H1 (cell line): ENCODE measurements at regions not wholly inside any gene's neighbourhood (a gene's known extent, or its start where the extent isn't known, plus 50 kb on each side); places are given as distances from the start of the nearest gene placed in this dataset.

ENCODE experiments used
- CTCF ChIA-PET: fragments of 300-600 bp; sonication (Branson Sonifier 250); formaldehyde crosslinking; loops from one replicate; lab custom pipeline; 2021; ENCODE audit not compliant: partially characterized antibody; lab: Charles Lee
- POLR2A ChIA-PET: fragments of 300-600 bp; sonication (Branson Sonifier 250); formaldehyde crosslinking; loops from one replicate; lab custom pipeline; 2021; ENCODE audit warnings: inconsistent platforms; ENCODE audit not compliant: partially characterized antibody; lab: Charles Lee
- DNase-seq, 2 experiments: peaks; one replicate each; pipeline versions ENCODE4 v3.0.0 to v3.0.0-alpha.2; 2010 to 2022; ENCODE audit warnings: low spot score in 2 of 2, low read depth in 1 of 2, mixed read lengths in 1 of 2
- FAIRE-seq: peaks from 2 replicates; lab custom pipeline; 2011; peaks lifted over from hg19 to GRCh38; lab: Jason Lieb, UNC
- H2AFZ ChIP-seq: 2 replicates; pipeline ENCODE4 v1.8.1; 2012; ENCODE audit warnings: low read length, inconsistent platforms
- H2AK5ac ChIP-seq: 2 replicates; pipeline ENCODE4 v1.6.1; 2013; ENCODE audit warnings: low read depth, low read length
- H2BK120ac ChIP-seq: replicated peaks from 2 replicates; pipeline ENCODE3; 2013; ENCODE audit warnings: low read depth, low read length, inconsistent platforms
- H2BK12ac ChIP-seq: 2 replicates; pipeline ENCODE4 v1.6.1; 2013; ENCODE audit warnings: low read depth, low read length
- H2BK15ac ChIP-seq: 2 replicates; pipeline ENCODE4 v1.6.1; 2013; ENCODE audit warnings: low read length
- H2BK20ac ChIP-seq: 2 replicates; pipeline ENCODE4 v1.6.1; 2013; ENCODE audit warnings: low read length
- H2BK5ac ChIP-seq: 2 replicates; pipeline ENCODE4 v1.6.1; 2013; ENCODE audit warnings: low read depth, low read length
- H3K14ac ChIP-seq: 2 replicates; pipeline ENCODE4 v1.6.1; 2013; ENCODE audit warnings: inconsistent platforms; ENCODE audit not compliant: insufficient read length
- H3K18ac ChIP-seq: 2 replicates; pipeline ENCODE4 v1.6.1; 2013; ENCODE audit warnings: low read length; ENCODE audit errors: extremely low read depth
- H3K23ac ChIP-seq: 2 replicates; pipeline ENCODE4 v1.6.1; 2013; ENCODE audit warnings: inconsistent platforms; ENCODE audit not compliant: insufficient read length
- H3K23me2 ChIP-seq: 2 replicates; pipeline ENCODE4 v1.6.1; 2013; ENCODE audit warnings: low read depth, low read length
- H3K27ac ChIP-seq: 2 replicates; pipeline ENCODE4 v1.6.1; 2011; ENCODE audit warnings: low read depth, low read length, inconsistent platforms
- H3K27me3 ChIP-seq, 4 experiments: replicated peaks in 1 of 4; 1 replicate in 1 of 4; 2 replicates in 3 of 4; pipeline versions ENCODE4 v1.6.1 to v1.8.1; 2011 to 2013; ENCODE audit warnings: low read length in 3 of 4, mild to moderate bottlenecking in 3 of 4, inconsistent platforms in 2 of 4, mixed read lengths in 2 of 4, moderate library complexity in 1 of 4; ENCODE audit not compliant: control insufficient read depth in 3 of 4, insufficient read depth in 3 of 4; ENCODE audit errors: extremely low read depth in 1 of 4
- H3K36me3 ChIP-seq, 4 experiments: 2 replicates each; pipeline versions ENCODE4 v1.6.1 to v1.8.1; 2011 to 2013; ENCODE audit warnings: mild to moderate bottlenecking in 4 of 4, low read length in 3 of 4, moderate library complexity in 2 of 4, control low read depth in 1 of 4, inconsistent platforms in 1 of 4; ENCODE audit not compliant: insufficient read depth in 4 of 4, control insufficient read depth in 2 of 4
- H3K4ac ChIP-seq: replicated peaks from 2 replicates; pipeline ENCODE3; 2013; ENCODE audit warnings: low read length, low read depth, mixed read lengths, inconsistent platforms; ENCODE audit not compliant: insufficient read length
- H3K4me1 ChIP-seq, 4 experiments: replicated peaks in 1 of 4; 1 replicate in 1 of 4; 2 replicates in 3 of 4; pipeline versions ENCODE4 v1.6.1 to v1.8.1; 2011 to 2013; ENCODE audit warnings: low read length in 3 of 4, inconsistent platforms in 2 of 4, mixed read lengths in 1 of 4; ENCODE audit not compliant: insufficient read depth in 4 of 4, control insufficient read depth in 3 of 4
- H3K4me2 ChIP-seq, 2 experiments: 2 replicates each; pipeline versions ENCODE4 v1.6.1 to v1.8.1; 2011 to 2013; ENCODE audit warnings: low read depth in 2 of 2, low read length in 2 of 2, control low read depth in 1 of 2, inconsistent platforms in 1 of 2, mild to moderate bottlenecking in 1 of 2; ENCODE audit not compliant: insufficient read depth in 1 of 2
- H3K4me3 ChIP-seq, 4 experiments: fragments of 200-600, 300-600 bp in 1 of 4; sonication (generic), shearing (Covaris generic), sonication (Bioruptor Twin) in 1 of 4; 2 replicates each; pipeline versions ENCODE4 v1.5.1 to v1.8.1; 2011 to 2016; ENCODE audit warnings: low read length in 4 of 4, low read depth in 3 of 4, control low read depth in 2 of 4, inconsistent platforms in 2 of 4, mild to moderate bottlenecking in 2 of 4, mixed read lengths in 1 of 4, moderate library complexity in 1 of 4; ENCODE audit not compliant: insufficient read depth in 2 of 4; ENCODE audit errors: extremely low read depth in 1 of 4
- H3K56ac ChIP-seq: replicated peaks from 2 replicates; pipeline ENCODE3; 2013; ENCODE audit warnings: low read depth, mild to moderate bottlenecking, mixed read lengths, low read length, inconsistent platforms; ENCODE audit not compliant: insufficient read length
- H3K79me1 ChIP-seq: 2 replicates; pipeline ENCODE4 v1.6.1; 2013; ENCODE audit warnings: low read depth, low read length, control low read depth
- H3K79me2 ChIP-seq, 2 experiments: 2 replicates each; pipeline versions ENCODE4 v1.6.1 to v1.8.1; 2012 to 2013; ENCODE audit warnings: low read length in 2 of 2, mild to moderate bottlenecking in 2 of 2, inconsistent platforms in 1 of 2; ENCODE audit not compliant: insufficient read depth in 2 of 2, control insufficient read depth in 1 of 2
- H3K9ac ChIP-seq, 4 experiments: replicated peaks in 1 of 4; 1 replicate in 1 of 4; 2 replicates in 3 of 4; pipeline versions ENCODE4 v1.6.1 to v1.8.1; 2011 to 2013; ENCODE audit warnings: low read depth in 3 of 4, low read length in 3 of 4, control low read depth in 2 of 4, mild to moderate bottlenecking in 2 of 4, moderate library complexity in 2 of 4, inconsistent platforms in 1 of 4; ENCODE audit errors: extremely low read depth in 1 of 4
- H3K9me3 ChIP-seq, 2 experiments: 2 replicates each; pipeline versions ENCODE4 v1.6.1 to v1.8.1; 2012 to 2013; ENCODE audit warnings: mild to moderate bottlenecking in 2 of 2, moderate library complexity in 2 of 2, control low read depth in 1 of 2, inconsistent platforms in 1 of 2, low read depth in 1 of 2, low read length in 1 of 2, mixed read lengths in 1 of 2; ENCODE audit not compliant: insufficient read depth in 2 of 2
- H4K20me1 ChIP-seq, 2 experiments: replicated peaks in 1 of 2; 2 replicates each; pipeline versions ENCODE3 to v1.8.1; 2011 to 2013; ENCODE audit warnings: inconsistent platforms in 2 of 2, low read length in 2 of 2, mild to moderate bottlenecking in 1 of 2; ENCODE audit not compliant: insufficient read depth in 2 of 2, control insufficient read depth in 1 of 2
- H4K5ac ChIP-seq: 2 replicates; pipeline ENCODE4 v1.6.1; 2013; ENCODE audit warnings: low read length, low read depth, mixed read lengths, inconsistent platforms; ENCODE audit not compliant: insufficient read length
- H4K8ac ChIP-seq: 2 replicates; pipeline ENCODE4 v1.8.0; 2013; ENCODE audit warnings: mild to moderate bottlenecking, moderate library complexity, low read length, inconsistent platforms; ENCODE audit not compliant: insufficient read depth; ENCODE audit errors: extremely low read depth
- H4K91ac ChIP-seq: replicated peaks from 2 replicates; pipeline ENCODE3; 2013; ENCODE audit warnings: low read length, mixed read lengths, inconsistent platforms; ENCODE audit not compliant: insufficient read length
- CBX5 ChIP-seq: fragments of 300-800, 300-1000 bp; sonication (generic); IDR thresholded peaks from 2 replicates; pipeline ENCODE4 v1.7.1; 2016; ENCODE audit warnings: antibody characterized with exemption, low read length, low read depth
- CHD1 ChIP-seq: IDR thresholded peaks from 2 replicates; pipeline ENCODE4 v1.6.1; 2012; ENCODE audit warnings: low read depth, low read length, improper control_type of control experiment
- GABPA ChIP-seq: IDR thresholded peaks from 2 replicates; pipeline ENCODE4 v1.6.1; 2011; ENCODE audit warnings: mild to moderate bottlenecking, low read length, moderate library complexity, borderline replicate concordance; ENCODE audit not compliant: insufficient read depth
- POU5F1 ChIP-seq: IDR thresholded peaks from 2 replicates; pipeline ENCODE4 v1.6.1; 2011; ENCODE audit warnings: low read depth, mild to moderate bottlenecking, low read length, moderate library complexity
- RBBP5 ChIP-seq: IDR thresholded peaks from 2 replicates; pipeline ENCODE4 v1.7.1; 2012; ENCODE audit warnings: low read depth, mild to moderate bottlenecking, inconsistent platforms, low read length, moderate library complexity, borderline replicate concordance
- SRF ChIP-seq: IDR thresholded peaks from 2 replicates; pipeline ENCODE4 v1.6.1; 2011; ENCODE audit warnings: mild to moderate bottlenecking, low read depth, low read length, moderate library complexity
- WGBS, 2 experiments: shearing (Covaris generic) in 1 of 2; methylation state at CpG; one replicate each; pipeline versions ENCODE4 v1.1.6 to v1.1.7; 2013 to 2015; ENCODE audit warnings: low lambda C conversion rate in 2 of 2, mixed read lengths in 2 of 2, inconsistent platforms in 1 of 2, low coverage in 1 of 2, missing lambda C conversion rate in 1 of 2; ENCODE audit not compliant: insufficient replicate concordance in 2 of 2, insufficient coverage in 1 of 2, insufficient read length in 1 of 2; ENCODE audit errors: extremely low coverage in 1 of 2, missing lambda C conversion rate in 1 of 2; 5-methylcytosine and 5-hydroxymethylcytosine counted together

- DNase-seq (no peak), FAIRE-seq (no peak)
- Histone ChIP-seq H3K23me2 (no peaks in the 10 kb centered on the region), H3K79me2 (no peaks in the 10 kb centered on the region), H3K4me1 (peaks cover 0 to 4% (median under 1%) of the 10 kb centered on the region in 4 experiments; a peak in 2 of 7 replicates), H4K8ac (no peak overlapping the region), H2AFZ (no peak overlapping the region), H3K23ac (no peak overlapping the region), H2BK5ac (no peak overlapping the region), H3K27me3 (no peaks in the 10 kb centered on the region), H3K56ac (no peak overlapping the region), H4K5ac (no peak overlapping the region), H2BK20ac (no peak overlapping the region), H3K9ac (no peak overlapping the region), H3K14ac (no peak overlapping the region), H3K4me3 (no peak overlapping the region), H2BK120ac (no peak overlapping the region), H3K4ac (no peak overlapping the region), H2AK5ac (no peak overlapping the region), H3K9me3 (no peaks in the 10 kb centered on the region), H2BK15ac (no peak overlapping the region), H3K4me2 (no peak overlapping the region), H3K27ac (no peak overlapping the region), H3K18ac (no peak overlapping the region), H4K20me1 (no peaks in the 10 kb centered on the region), H3K79me1 (no peaks in the 10 kb centered on the region), H4K91ac (no peak overlapping the region), H3K36me3 (no peaks in the 10 kb centered on the region), H2BK12ac (no peak overlapping the region)
- ChIA-PET POLR2A (no interaction called here), CTCF (interaction anchor here (1.3 to 1.8 kb wide), 2 partner anchors 52 to 75 kb away, joined by 3 to 4 read pairs; no protein-coding TSS in a partner anchor)
- no peak for TF ChIP-seq GABPA
- TF ChIP-seq CBX5, result no peak
- no peak for TF ChIP-seq CHD1
- no peak for TF ChIP-seq RBBP5
- no peak for TF ChIP-seq SRF
- no peak for TF ChIP-seq POU5F1
- WGBS, 2 experiments, result 94% methylated on average over 5 of the region's 5 CpGs; no CpG with 5 or more reads in 1 of the 2 experiments
Observed at GRCh38 chr13:73842184-73842583, 292.0 kb downstream of the KLF12 start.
